GM18499 (cell line): ENCODE measurements at regions not wholly inside any gene's neighbourhood (a gene's known extent, or its start where the extent isn't known, plus 50 kb on each side); places are given as distances from the start of the nearest gene placed in this dataset.

ENCODE experiments used
- ATAC-seq: cut with Tn5 transposase; IDR thresholded peaks from one replicate; pipeline ENCODE4 v1.9.1; 2021; ENCODE audit warnings: moderate number of reproducible peaks; ENCODE audit not compliant: insufficient read depth, unreplicated experiment

DNA sequence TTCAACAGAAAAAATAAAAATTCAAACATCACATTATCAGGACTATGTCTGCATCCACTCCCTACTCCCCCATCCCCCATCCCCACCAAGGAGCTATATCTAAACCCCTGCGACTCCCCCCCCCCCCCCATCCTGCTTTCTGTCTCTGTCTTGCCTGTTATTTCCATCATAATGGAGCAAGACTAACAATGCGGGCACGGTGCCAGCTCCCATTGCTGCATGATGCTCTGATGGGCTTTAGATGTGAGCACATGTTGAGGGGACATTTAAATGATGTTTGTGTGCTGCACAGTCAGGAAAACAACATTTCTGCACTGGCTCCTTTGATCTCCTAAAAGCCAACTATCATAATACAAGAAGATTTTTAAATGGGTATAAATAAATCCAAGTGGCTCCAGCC lies 644.2 kb upstream of the SETBP1 start:
- ATAC-seq = no peak

DNA sequence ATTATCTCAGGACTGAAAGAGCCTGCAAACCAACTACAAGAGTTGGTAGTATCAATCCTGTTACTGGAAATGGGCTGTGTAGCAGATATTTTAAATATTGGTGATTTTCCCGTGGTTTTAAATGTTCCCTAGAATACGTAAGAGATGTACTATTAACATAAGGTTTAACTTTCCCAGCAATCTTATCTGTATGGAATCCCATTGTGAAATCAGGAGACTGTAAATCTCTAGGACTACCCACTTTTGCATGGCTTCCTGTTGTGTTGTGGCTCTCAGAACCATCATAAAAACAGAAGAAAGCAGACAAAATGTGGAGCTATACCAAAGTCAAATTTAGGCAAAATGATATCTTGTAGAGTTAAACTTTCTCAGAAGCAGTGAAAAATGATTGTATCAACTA lies 641.5 kb upstream of the SETBP1 start:
- ATAC-seq = no peak

DNA sequence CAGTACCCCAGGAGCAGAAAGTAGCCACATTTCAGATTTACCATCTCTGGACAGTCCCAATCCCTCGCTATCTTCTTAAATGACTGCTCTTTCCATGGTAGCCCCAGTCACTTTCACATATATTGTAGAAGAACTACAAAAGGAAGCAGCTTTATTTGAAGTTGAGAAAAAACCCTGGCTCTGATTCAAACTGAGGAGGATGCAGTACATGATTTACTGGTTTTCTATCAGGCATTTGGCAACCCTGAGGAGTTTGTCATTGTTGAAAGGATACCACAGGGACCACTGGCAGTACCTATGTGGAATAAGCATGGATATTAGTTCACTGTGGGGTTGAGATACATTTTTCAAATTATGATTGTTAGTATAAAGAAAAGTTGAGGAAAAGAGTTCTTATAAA lies 640.9 kb upstream of the SETBP1 start:
- ATAC-seq = no peak

DNA sequence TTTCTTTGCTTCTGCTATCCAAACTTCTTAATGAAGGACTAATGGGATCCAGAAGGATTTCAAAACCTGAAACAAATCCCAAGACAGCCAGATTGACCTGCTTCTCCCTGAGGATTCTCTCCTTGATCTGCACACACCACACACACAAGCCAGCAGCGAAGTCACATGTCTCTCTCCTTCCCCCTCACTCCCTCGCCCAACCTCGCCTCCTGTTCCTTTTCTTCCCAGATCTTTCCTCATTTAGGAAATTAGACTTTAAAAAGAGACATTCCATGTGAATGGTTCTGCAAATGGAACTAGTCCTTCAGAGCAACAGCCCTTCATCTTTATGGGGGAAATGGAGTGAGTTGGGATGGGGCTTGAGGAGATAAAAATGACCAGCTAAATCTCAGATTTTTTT lies 639.1 kb upstream of the SETBP1 start:
- no peak for ATAC-seq

DNA sequence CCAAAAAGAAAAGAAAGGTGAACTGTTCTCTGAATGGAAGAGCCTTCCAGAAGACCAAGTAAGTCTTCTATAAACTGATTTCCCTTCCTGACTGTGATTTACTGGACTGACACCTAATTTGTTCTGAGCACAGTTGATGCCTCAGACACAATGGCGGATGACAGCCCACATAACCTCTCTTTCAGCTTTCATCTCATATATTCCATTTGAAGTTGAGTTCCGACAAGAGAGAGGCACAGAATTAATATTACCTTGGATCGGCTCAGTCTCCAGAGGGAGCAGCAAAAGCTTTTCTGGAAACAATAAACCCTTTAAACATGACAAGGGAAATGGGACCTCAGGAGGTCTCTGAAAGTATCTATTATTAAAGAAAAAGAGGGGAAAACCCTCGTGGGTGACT lies 638.7 kb upstream of the SETBP1 start:
- ATAC-seq = no peak

DNA sequence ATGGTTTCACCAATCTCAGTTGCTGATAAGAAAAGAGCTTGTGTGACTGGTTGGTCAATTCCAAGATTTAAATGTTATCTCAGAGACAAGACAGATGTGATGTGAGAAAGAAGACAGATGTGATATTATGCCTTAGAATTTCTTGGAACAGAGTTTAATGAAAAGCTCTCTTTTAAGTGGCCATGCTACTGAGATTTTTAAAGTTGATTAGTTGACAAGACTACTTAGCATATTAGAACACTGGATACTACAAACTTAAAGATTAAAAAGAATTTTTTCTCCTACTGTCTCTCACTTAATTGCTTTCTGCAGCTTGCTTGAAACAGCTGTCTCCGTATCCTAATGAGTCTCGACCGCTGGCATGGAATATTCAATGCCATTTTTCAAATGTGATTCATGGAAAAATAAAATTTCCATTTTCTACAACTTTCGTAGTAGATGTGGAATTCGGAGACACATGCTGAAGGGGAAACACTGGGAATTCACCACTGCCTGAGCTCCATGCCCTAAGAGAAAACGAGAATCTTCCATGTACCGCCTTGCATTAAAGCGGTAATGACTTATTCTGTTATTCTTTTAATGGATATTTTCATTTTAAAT lies 634.2 kb upstream of the SETBP1 start:
- ATAC-seq = no peak

DNA sequence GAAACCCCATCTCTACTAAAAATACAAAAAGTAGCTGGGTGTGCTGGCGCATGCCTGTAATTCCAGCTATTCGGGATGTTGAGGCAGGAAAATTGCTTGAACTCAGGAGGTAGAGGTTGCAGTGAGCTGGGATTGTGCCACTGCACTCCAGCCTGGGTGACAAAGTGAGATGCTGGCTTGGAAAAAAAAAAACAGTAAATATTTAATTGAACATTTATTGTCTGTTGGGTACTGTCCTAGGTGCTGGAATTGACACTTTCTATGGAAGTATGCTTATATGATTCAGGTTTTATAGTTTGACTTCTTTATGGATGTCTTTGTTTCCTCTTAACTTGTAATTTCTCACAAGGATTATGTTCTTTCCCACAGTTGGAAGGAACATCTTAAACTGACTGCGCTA lies 633.1 kb upstream of the SETBP1 start:
- ATAC-seq = no peak

DNA sequence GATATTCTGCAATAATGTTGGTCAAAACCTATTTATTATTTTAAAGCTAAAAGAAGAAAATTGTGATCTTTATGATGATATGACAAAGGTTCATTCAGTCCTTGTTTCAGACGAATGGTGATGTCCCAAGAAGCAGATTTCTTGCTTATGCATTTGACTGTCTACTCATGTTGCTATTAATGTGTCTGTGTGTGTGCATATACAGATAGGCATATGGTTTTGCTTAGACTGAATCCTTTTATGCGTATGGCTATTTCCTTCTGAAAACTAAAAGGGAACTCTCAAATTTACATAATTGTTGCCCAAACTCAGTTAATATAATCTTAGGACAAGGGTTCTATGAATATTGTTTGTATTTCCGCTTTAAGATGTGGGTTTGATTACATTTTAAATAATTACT lies 632.3 kb upstream of the SETBP1 start:
- no peak for ATAC-seq

DNA sequence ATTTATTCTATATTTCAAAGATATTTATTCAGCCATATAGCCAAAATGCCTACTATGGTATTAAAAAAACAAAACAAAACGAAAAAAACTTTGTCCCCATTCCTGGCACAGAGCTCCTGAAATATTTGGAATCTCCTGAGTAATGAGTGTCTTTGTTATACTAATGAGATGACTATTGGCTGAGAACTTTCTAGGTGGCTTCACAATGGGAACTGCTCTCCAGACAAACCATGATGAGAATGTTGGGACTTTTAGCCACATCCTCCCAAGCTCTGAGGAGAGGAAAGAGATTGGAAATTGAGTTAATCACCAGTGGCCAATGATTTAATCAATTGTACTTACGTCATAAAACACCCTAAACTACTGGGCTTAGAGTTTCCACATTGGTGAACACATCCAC lies 631.8 kb upstream of the SETBP1 start:
- no peak for ATAC-seq

DNA sequence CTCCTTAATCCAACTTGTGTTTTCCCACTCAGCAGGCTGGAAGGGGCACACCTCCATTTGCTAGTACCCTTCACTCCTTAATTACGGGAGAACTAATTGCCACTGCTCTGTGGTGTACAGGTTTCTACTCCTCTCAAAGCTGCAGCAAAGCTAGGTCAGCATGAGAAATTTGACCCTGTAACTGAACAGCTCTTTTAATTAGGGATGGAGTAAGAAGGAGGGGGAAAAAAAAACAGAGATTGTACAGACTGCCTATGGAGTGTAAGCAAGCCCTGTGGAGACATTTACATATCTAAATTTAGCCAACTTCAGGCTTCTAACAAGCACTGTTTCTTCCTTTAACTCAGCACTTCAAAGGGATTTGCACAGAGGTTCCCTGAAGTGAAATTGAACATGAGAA lies 629.7 kb upstream of the SETBP1 start:
- no peak for ATAC-seq

DNA sequence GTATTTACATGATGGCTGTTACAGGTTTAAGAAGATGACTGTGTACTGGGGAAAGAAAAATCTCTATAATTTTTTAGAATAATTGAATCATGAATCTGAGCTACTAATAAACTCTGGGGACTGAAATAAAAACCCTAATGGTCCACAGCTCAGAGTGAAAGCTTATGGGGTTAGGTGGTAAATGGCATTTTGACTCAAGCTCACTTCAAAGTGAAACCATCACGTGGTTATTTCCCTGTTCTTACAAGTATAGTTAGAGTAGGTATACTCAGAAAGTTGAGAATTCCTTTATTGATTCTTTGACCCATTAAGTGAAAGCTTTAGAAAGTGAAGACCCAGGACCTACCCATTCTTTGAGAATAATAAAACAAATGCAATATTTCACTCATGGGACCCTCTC lies 626.2 kb upstream of the SETBP1 start:
- ATAC-seq = no peak

DNA sequence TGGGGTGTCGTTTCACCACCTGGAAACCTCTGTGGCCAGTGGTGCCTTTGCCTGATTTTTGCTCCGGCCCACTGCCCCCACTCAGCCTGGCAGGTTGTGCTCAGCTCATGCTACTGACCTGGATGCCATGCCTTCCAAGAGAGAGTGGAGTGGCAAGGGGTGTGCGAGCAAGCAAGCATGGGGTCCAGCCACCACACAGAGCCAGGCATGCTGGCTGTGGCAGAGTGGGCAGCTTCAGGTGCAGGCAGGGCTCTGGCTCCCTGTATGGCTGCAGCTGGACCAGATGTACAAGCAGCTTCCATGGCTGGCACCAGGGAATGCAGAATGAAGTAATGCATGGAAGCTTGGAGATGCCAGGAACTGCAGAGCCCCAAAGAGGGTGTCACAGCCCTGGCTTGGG lies 620.5 kb upstream of the SETBP1 start:
- ATAC-seq = no peak

DNA sequence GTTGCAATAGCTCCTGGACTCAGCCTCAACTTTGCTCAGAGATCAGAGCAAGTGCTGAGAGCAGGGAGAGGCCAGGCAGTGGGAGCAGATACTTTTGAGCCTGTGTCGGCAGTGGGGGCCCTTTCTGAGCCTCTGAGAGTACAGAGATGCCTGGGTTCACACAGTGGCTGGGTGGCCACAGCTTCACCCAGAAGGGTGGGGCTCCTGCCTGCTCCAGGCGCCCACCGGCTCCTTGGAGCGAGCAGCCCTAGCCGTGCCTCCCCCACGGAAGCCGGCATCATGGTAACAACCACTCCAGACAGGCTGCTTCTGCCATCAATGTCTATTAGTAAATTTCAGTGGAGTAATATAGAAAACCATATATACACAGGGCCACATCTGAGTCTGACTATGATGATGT lies 619.2 kb upstream of the SETBP1 start:
- ATAC-seq = no peak

DNA sequence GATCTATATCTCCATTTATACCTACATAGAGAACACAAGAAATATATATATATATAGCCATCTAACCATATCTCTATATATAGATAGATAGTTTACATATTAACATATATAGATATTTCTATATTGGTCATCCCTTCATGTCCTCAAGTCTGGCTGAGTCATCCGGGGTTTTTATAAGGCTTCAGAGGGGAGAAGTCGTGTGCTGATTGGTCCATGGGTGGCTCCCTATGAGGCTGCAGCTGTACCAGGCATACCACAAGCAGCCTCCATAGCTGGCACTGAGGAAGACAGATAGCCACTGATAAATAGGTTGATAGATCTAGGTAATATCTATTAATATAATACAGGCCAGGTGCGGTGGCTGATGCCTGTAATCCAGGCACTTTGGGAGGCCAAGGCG lies 618.3 kb upstream of the SETBP1 start:
- no peak for ATAC-seq

DNA sequence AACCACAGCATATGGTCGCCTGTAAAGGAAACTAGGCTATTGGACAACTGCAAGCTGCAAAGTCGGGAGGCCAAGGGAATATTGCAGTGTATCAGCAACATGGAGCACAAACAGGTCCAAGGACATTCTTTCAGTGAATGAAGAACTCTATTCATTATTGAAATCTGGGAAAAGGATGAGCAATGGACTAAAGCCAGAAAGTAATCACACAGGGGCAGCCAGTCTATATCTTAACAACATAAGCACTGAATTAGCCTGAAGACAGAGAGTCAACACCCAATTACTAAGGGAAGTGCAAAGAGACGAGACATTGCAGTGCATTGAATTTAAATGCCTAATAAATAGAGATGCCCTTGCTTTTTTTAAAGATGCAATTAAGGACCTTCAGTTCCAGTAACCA lies 615.5 kb upstream of the SETBP1 start:
- ATAC-seq = no peak

DNA sequence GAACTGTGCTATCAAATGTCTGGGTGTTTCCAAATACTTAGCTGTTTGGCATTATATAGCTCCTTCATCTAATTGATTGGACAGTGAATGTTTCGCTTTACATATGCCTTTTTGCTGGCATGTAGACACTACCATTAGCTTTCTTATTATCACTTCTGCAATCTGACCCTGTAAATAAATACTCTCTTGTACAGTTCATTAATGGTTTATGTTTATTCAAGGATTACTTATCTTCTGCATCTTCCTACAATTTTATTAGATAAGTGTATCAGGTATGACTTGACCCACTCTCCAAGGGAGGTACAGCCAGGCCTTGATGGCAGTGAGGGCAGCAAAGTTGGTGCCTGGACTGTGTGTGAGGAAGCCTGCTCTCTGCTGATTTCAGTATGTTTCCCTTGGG lies 614.1 kb upstream of the SETBP1 start:
- no peak for ATAC-seq

DNA sequence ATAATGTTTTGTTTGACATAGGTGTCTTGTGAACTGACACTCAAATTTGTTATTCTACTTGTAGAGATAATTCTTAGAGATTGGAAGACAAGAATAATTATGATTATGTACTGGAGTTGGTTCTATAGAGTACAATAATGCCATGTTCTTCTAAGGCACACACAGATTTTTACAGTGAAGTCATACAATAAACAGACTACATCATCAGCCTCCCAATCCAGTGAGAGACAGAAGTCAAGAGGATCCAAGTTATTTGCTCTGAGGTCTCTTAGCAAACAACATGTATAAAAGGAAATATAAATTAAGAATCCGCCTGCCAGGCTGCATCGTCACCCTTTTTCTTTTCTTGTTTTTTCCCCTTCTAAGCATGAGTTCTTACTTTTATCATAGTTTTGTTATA lies 613.5 kb upstream of the SETBP1 start:
- ATAC-seq = no peak

DNA sequence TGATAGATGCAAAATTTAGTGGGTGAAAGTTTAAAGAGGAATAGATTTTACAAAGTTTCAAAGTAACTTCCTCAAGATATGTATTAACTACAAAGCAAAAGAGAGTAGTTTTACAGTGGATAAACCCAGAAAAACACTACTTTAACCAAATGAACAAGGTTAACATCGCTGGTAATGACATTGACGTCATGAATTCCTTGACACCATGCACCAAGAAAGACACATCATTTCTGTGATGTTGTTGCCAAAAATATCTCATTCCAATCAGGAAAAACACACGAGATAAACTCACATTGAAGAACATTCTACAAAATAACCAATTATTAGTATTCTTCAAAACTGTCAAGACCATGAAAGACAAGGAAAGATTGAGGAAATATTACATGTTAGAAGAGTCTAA lies 605.6 kb upstream of the SETBP1 start:
- no peak for ATAC-seq

DNA sequence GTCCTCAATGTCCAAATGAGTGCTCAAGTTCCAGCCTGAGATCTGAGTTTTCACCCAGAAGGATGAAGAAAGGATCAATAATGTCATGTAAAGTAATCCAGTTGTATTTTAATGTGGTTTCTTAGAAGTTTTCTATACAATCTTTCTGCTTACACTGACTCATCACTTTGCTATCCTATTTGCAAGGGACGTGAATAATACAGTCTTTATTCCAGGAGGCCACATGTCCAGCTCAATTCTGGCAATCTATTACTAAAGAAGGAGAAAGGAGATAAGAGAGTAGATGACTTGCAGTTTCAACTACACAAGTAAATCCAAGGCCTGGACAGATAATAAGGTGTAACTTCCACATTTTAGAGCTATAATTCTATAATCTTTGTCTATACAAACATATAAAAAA lies 601.1 kb upstream of the SETBP1 start:
- ATAC-seq = no peak

DNA sequence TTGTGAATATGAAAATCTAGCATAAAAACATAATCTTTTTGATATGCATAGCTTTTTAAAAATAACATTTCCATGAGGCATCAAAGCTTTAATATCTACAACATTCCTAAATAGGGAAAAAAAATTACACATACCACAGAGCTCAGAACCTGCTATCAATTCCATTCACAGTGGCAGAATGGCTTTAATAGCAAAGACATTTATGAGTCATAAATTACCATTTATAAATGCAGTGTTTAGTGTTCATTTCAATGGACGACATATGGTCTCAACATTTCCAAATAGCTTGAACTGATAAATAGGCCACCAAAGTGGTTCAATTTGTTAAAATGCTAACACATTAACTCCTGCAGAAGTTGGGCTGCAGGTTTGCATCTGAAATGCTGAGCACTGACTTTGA lies 600.6 kb upstream of the SETBP1 start:
- no peak for ATAC-seq

DNA sequence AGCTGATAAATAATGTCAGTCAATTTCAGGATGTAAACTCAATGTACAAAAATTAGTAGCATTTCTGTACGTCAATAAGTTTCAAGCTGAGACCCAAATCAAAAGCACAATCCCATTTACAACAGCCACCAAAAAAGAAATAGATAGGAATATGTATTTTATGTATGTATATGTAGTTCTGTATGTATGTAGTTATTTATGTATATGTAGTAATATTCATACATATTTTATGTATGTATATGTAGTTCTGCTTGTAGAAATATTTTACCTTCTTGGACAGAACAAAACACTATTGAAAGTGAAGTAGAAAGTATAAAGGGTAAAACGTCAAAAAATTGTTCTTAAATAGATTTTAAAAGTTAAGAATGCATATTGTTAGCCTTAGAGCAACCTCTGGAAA lies 591.0 kb upstream of the SETBP1 start:
- no peak for ATAC-seq

DNA sequence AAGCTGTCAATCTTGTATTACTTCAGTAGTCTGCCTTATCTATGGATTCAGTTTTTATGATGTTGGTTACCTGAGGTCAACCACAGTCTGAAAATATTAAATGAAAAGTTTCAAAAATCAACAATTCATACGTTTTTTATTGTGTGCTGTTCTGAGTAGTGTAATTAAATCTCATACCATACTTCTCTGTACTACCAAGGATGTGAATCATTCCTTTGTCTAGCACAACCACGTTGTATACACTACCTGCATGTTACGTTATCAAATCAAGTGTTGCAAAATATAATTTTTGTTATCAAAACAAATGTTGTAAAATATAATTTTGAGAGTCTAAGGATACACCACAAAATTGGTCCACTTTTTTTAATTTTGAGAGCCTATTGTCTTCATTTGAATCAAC lies 590.2 kb upstream of the SETBP1 start:
- no peak for ATAC-seq

DNA sequence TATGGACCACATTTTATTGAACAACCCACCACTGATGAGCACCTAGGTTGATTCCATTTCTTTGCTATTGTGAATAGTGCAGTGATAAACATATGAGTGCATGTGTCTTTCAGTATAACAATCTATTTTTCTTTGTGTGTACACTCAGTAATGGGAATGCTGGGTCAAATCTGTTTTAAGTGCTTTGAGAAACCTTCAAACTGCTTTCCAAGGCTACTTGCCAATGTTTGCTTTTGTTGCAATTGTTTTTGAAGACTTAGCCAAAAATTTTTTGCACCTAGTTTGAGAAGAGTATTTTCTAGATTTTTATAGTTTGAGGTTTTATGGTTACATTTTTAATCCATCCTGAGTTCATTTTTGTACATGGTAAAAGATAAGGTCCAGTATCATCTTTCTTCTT lies 587.4 kb upstream of the SETBP1 start:
- no peak for ATAC-seq
